ENCODE measurements at regions not wholly inside any gene's neighbourhood (a gene's known extent, or its start where the extent isn't known, plus 50 kb on each side); places are given as distances from the start of the nearest gene placed in this dataset.

DNA sequence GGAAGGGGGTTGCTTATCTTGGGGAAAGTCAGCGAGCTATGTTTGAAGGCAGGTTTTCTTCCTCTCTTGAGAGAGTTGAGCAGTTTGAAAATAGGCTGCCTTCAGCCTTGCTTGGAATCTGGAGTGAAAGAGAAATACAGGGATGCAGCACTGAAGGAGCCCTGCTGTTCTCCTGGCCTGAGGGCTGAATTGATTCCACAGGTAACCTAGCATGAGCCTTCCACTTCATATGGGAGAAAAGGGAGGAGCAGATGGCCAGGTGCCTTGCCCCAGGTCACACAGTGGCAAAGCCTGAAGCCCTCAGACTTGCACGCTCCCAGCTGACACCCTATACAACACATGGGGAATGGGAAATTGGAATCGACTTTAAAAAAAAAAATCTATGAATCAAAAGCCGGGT lies 88.0 kb upstream of the WLS start:
- TF ChIP-seq CTCF (conservative IDR thresholded peaks at IDR 0.05) = no peak
- no CpG with 5 or more reads among the region's 4 CpGs for WGBS (ENCODE audit: extremely low coverage, insufficient read length, low lambda C conversion rate)
- Histone ChIP-seq H2BK15ac (ENCODE audit: low read depth, low read length) (no peak overlapping the region), H2BK5ac (ENCODE audit: insufficient read length, low read length) (no peak overlapping the region), H2AFZ (ENCODE audit: low read length) (no peak overlapping the region), H3K18ac (ENCODE audit: insufficient read length, low read depth, low read length) (no peak overlapping the region), H3K4me2 (ENCODE audit: insufficient read depth, insufficient read length, low read length) (no peak overlapping the region), H2BK20ac (ENCODE audit: low read depth, low read length, poor library complexity, severe bottlenecking) (no peak overlapping the region), H3K14ac (ENCODE audit: insufficient read depth, low read length) (no peak overlapping the region; the same call in 1 of the 2 replicates), H4K20me1 (ENCODE audit: control insufficient read depth, insufficient read depth, insufficient read length) (no peaks in the 10 kb centered on the region), H3K56ac (ENCODE audit: insufficient read length, low read depth, low read length) (no peak overlapping the region), H4K8ac (replicated peaks; ENCODE audit: insufficient read length, low read depth, low read length) (no peak overlapping the region), H2BK120ac (ENCODE audit: low read depth, low read length, poor library complexity, severe bottlenecking) (no peak overlapping the region), H3K27me3 (ENCODE audit: insufficient read depth, low read length) (no peaks in the 10 kb centered on the region), H3K4ac (ENCODE audit: low read depth, low read length) (no peak overlapping the region), H4K91ac (ENCODE audit: insufficient read length, low read depth, low read length) (no peak overlapping the region), H3K79me2 (ENCODE audit: insufficient read depth, low read length) (no peaks in the 10 kb centered on the region), H3K9me3 (ENCODE audit: control insufficient read depth, low read depth, low read length) (no peaks in the 10 kb centered on the region), H3K23me2 (ENCODE audit: insufficient read length, low read depth, low read length, poor library complexity, severe bottlenecking) (no peaks in the 10 kb centered on the region), H2BK12ac (ENCODE audit: insufficient read length, low read depth, low read length) (no peak overlapping the region), H3K27ac (ENCODE audit: insufficient read length, low read depth, low read length) (no peak overlapping the region), H2AK5ac (ENCODE audit: insufficient read length, low read length) (no peak overlapping the region), H3K23ac (ENCODE audit: insufficient read length, low read depth, low read length) (no peak overlapping the region), H4K5ac (ENCODE audit: insufficient read length, low read depth, low read length) (no peak overlapping the region), H3T11ph (ENCODE audit: low read length) (no peak overlapping the region), H3K79me1 (ENCODE audit: insufficient read depth, low read depth, low read length, poor library complexity, severe bottlenecking) (no peaks in the 10 kb centered on the region), H3K9ac (ENCODE audit: extremely low read depth, insufficient read length, low read length) (no peak overlapping the region), H3K4me1 (ENCODE audit: insufficient read depth, low read length) (no peaks in the 10 kb centered on the region; the same call in 1 of the 2 replicates)
- DNase-seq = peak; percentile 58
- Mint-ChIP-seq H3K27ac (peak overlapping the region in 1 of 3 experiments; percentile 33; a peak in 2 of 7 replicates), H3K36me3 (ENCODE audit: insufficient read depth in 1 of 3, low read depth in 3 of 3) (no peaks in the 10 kb centered on the region), H3K4me1 (peaks cover 11 to 14% of the 10 kb centered on the region in 2 experiments), H3K4me3 (no peak overlapping the region), H3K27me3 (ENCODE audit: low read depth) (peaks cover 21% of the 10 kb centered on the region), H3K9me3 (no peaks in the 10 kb centered on the region; a peak in 1 of 5 replicates)
